SK-N-MC (cell line): ENCODE measurements at regions not wholly inside any gene's neighbourhood (a gene's known extent, or its start where the extent isn't known, plus 50 kb on each side); places are given as distances from the start of the nearest gene placed in this dataset.

Experiments used
- EZH2 ChIP-seq: fragments of 200-600 bp; sonication (generic); IDR thresholded peaks from one replicate; pipeline ENCODE4 v1.6.1; 2017; ENCODE audit warnings: antibody characterized with exemption
- POLR2AphosphoS5 ChIP-seq: IDR thresholded peaks from 2 replicates; pipeline ENCODE4 v1.6.1; 2012; ENCODE audit warnings: mild to moderate bottlenecking, low read depth, low read length, borderline replicate concordance

DNA sequence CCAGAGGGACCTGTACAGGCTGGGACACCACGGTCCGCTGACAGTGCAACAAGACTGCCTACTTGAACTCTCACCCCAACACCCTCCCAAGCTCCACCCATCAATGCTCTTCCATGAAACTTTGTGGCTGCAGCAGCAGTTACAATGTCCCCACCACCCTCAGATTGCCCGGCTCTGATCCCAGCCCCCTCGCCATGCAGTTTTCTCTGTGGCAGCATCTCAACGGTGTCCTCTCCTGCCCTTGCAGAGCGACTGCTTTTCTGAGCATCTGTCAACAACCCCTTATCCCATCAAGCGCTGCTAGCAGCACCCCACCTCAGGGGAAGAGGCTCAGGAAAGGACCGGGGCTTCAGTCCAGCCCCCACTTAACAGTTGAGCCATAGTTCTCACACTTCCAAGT lies 137.1 kb upstream of the NDUFV2 start:
- no peak for TF ChIP-seq POLR2AphosphoS5
- TF ChIP-seq EZH2 = no peak
